OCI-LY7 (cell line): ENCODE measurements at regions not wholly inside any gene's neighbourhood (a gene's known extent, or its start where the extent isn't known, plus 50 kb on each side); places are given as distances from the start of the nearest gene placed in this dataset.

Experiments used
- CTCF ChIP-seq: fragments of 200-600 bp; sonication (generic); conservative IDR thresholded peaks from 2 replicates; pipeline ENCODE4 v1.5.1; 2014; ENCODE audit warnings: mild to moderate bottlenecking, antibody characterized with exemption, low read length, moderate library complexity, mixed read lengths
- EZH2phosphoT487 ChIP-seq: fragments of 200-600 bp; sonication (generic); IDR thresholded peaks from 2 replicates; pipeline ENCODE4 v1.6.1; 2018; ENCODE audit warnings: low read depth, borderline replicate concordance, mild to moderate bottlenecking, mixed run types, antibody characterized with exemption, low read length, moderate library complexity, mixed read lengths

- TF ChIP-seq CTCF (no peak), EZH2phosphoT487 (no peak)
These were observed 259.7 kb upstream of the TUT7 start for GRCh38 chr9:86613943-86614342.
